ENCODE measurements at regions not wholly inside any gene's neighbourhood (a gene's known extent, or its start where the extent isn't known, plus 50 kb on each side); places are given as distances from the start of the nearest gene placed in this dataset.

GRCh38 chr14:101337053-101337452, 224.2 kb upstream of the DIO3 start:
- DNase-seq, result no peak

- DNase-seq, result no peak
These were observed 220.7 kb upstream of the DIO3 start for GRCh38 chr14:101340556-101340955.

- DNase-seq, result no peak
These were observed 213.2 kb upstream of the DIO3 start for GRCh38 chr14:101347893-101348777.

GRCh38 chr14:101349108-101349507, 212.2 kb upstream of the DIO3 start:
- DNase-seq, result no peak

- DNase-seq, result no peak
These were observed 211.3 kb upstream of the DIO3 start for GRCh38 chr14:101350021-101350420.

GRCh38 chr14:101350691-101351090, 210.6 kb upstream of the DIO3 start:
- no peak for DNase-seq

- DNase-seq, result no peak
These were observed 210.1 kb upstream of the DIO3 start for GRCh38 chr14:101351146-101351545.

- DNase-seq, result no peak
These were observed 209.5 kb upstream of the DIO3 start for GRCh38 chr14:101351769-101352168.

GRCh38 chr14:101352567-101352966, 208.7 kb upstream of the DIO3 start:
- no peak for DNase-seq

GRCh38 chr14:101353422-101353821, 207.9 kb upstream of the DIO3 start:
- DNase-seq, result no peak

- DNase-seq, result no peak
These were observed 206.6 kb upstream of the DIO3 start for GRCh38 chr14:101354726-101355125.

- no peak for DNase-seq
These were observed 206.0 kb upstream of the DIO3 start for GRCh38 chr14:101355284-101355683.

- DNase-seq, result no peak
These were observed 204.3 kb upstream of the DIO3 start for GRCh38 chr14:101357038-101357437.

- DNase-seq, result no peak
These were observed 203.6 kb upstream of the DIO3 start for GRCh38 chr14:101357559-101358319.

GRCh38 chr14:101358320-101359125, 202.8 kb upstream of the DIO3 start:
- DNase-seq, result no peak

GRCh38 chr14:101359221-101360053, 201.9 kb upstream of the DIO3 start:
- no peak for DNase-seq

- DNase-seq, result no peak
These were observed 201.0 kb upstream of the DIO3 start for GRCh38 chr14:101360054-101360911.

GRCh38 chr14:101361044-101361443, 200.3 kb upstream of the DIO3 start:
- DNase-seq, result no peak

GRCh38 chr14:101361451-101362433, 199.6 kb upstream of the DIO3 start:
- no peak for DNase-seq
